RWPE2 (cell line): ENCODE measurements at regions not wholly inside any gene's neighbourhood (a gene's known extent, or its start where the extent isn't known, plus 50 kb on each side); places are given as distances from the start of the nearest gene placed in this dataset.

ENCODE experiments used
- ATAC-seq: fragments of 200-7000 bp; cut with Tn5 transposase; 3 replicates; pipeline ENCODE4 v1.9.1; 2021; ENCODE audit warnings: low read depth
- DNase-seq: peaks from one replicate; pipeline ENCODE4 v3.0.0-alpha.2; 2020; ENCODE audit warnings: low spot score
- H3K27ac ChIP-seq: fragments of 450-650 bp; 2 replicates; pipeline ENCODE4 v1.5.1; 2017; ENCODE audit warnings: mild to moderate bottlenecking; ENCODE audit not compliant: poor library complexity, severe bottlenecking
- H3K27me3 ChIP-seq: fragments of 250-450 bp; sonication (Bioruptor Pico); 2 replicates; pipeline ENCODE4 v1.5.1; 2021; ENCODE audit warnings: mild to moderate bottlenecking, moderate library complexity; ENCODE audit not compliant: insufficient read depth, poor library complexity, severe bottlenecking
- H3K36me3 ChIP-seq: fragments of 250-450 bp; sonication (Bioruptor Pico); 2 replicates; pipeline ENCODE4 v1.5.1; 2020; ENCODE audit warnings: low read depth, mild to moderate bottlenecking, moderate library complexity
- H3K4me1 ChIP-seq: fragments of 250-450 bp; sonication (Bioruptor Pico); 2 replicates; pipeline ENCODE4 v1.5.1; 2021; ENCODE audit warnings: mild to moderate bottlenecking, moderate library complexity; ENCODE audit not compliant: insufficient read depth, poor library complexity, severe bottlenecking
- H3K4me3 ChIP-seq: fragments of 250-450 bp; sonication (Bioruptor Pico); 2 replicates; pipeline ENCODE4 v1.5.1; 2021; ENCODE audit warnings: mild to moderate bottlenecking, moderate library complexity; ENCODE audit not compliant: severe bottlenecking
- H3K9me3 ChIP-seq: fragments of 250-450 bp; sonication (Bioruptor Pico); 2 replicates; pipeline ENCODE4 v1.5.1; 2021; ENCODE audit warnings: mild to moderate bottlenecking, moderate library complexity; ENCODE audit not compliant: severe bottlenecking
- CTCF ChIP-seq: fragments of 450-650 bp; IDR thresholded peaks from one replicate; pipeline ENCODE4 v1.5.1; 2017; ENCODE audit warnings: mild to moderate bottlenecking, moderate library complexity; ENCODE audit not compliant: poor library complexity, severe bottlenecking

- ATAC-seq (no peak), DNase-seq (no peak)
- no peaks in the 10 kb centered on the region for H3K27me3 ChIP-seq
- no peak for TF ChIP-seq CTCF
- no peak overlapping the region for H3K27ac ChIP-seq
- no peak overlapping the region for H3K4me3 ChIP-seq
- no peaks in the 10 kb centered on the region for H3K36me3 ChIP-seq
- H3K9me3 ChIP-seq, result no peaks in the 10 kb centered on the region
- H3K4me1 ChIP-seq, result no peaks in the 10 kb centered on the region
Measured at GRCh38 chr2:167678158-167678557, 569.2 kb downstream of the STK39 start.

- Histone ChIP-seq H3K27me3 (no peaks in the 10 kb centered on the region), H3K4me3 (no peak overlapping the region), H3K36me3 (no peaks in the 10 kb centered on the region), H3K9me3 (no peaks in the 10 kb centered on the region), H3K4me1 (no peaks in the 10 kb centered on the region), H3K27ac (no peak overlapping the region)
- ATAC-seq (no peak), DNase-seq (no peak)
- no peak for TF ChIP-seq CTCF
Measured at GRCh38 chr2:167675906-167676305, 571.5 kb downstream of the STK39 start.

GRCh38 chr2:167670588-167670987, 576.8 kb downstream of the STK39 start:
- Histone ChIP-seq H3K4me3 (no peak overlapping the region), H3K4me1 (no peaks in the 10 kb centered on the region), H3K9me3 (no peaks in the 10 kb centered on the region), H3K27me3 (no peaks in the 10 kb centered on the region), H3K27ac (no peak overlapping the region), H3K36me3 (no peaks in the 10 kb centered on the region)
- DNase-seq (no peak), ATAC-seq (no peak)
- TF ChIP-seq CTCF, result no peak

GRCh38 chr2:167653131-167653530, 594.3 kb downstream of the STK39 start:
- no peak for TF ChIP-seq CTCF
- no peaks in the 10 kb centered on the region for H3K36me3 ChIP-seq
- no peak overlapping the region for H3K27ac ChIP-seq
- peaks cover 3% of the 10 kb centered on the region for H3K27me3 ChIP-seq
- ATAC-seq, result no peak
- H3K9me3 ChIP-seq, result no peaks in the 10 kb centered on the region
- H3K4me3 ChIP-seq, result no peak overlapping the region
- DNase-seq, result no peak
- no peaks in the 10 kb centered on the region for H3K4me1 ChIP-seq

GRCh38 chr2:167652401-167652800, 595.0 kb downstream of the STK39 start:
- H3K4me3 ChIP-seq, result no peak overlapping the region
- no peak overlapping the region for H3K27ac ChIP-seq
- no peaks in the 10 kb centered on the region for H3K36me3 ChIP-seq
- H3K4me1 ChIP-seq, result no peaks in the 10 kb centered on the region
- DNase-seq, result no peak
- H3K9me3 ChIP-seq, result no peaks in the 10 kb centered on the region
- no peak for ATAC-seq
- TF ChIP-seq CTCF, result no peak
- H3K27me3 ChIP-seq, result no peaks in the 10 kb centered on the region
